ENCODE measurements at regions not wholly inside any gene's neighbourhood (a gene's known extent, or its start where the extent isn't known, plus 50 kb on each side); places are given as distances from the start of the nearest gene placed in this dataset.

DNA sequence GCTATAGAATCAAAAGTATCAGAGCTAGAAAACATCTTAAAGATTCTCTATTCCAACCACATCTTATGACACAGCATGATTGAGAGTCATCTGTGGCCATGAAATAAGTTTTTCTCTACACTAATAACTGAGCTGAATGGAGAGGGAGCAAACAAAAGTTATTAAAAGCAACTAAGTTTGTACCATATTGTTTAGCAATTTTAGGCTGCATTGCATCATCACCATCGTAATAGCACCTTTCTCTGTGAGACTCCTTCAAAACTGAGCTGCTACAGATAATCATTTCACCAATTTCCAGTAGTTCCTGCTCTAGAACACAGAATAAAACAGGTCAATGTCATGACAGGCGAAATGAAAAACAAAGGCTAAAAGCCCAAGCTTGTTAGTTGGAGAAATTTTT lies 1183.9 kb downstream of the DIAPH3 start:
- H3K27me3 ChIP-seq (ENCODE audit: insufficient read depth, poor library complexity, severe bottlenecking) = no peaks in the 10 kb centered on the region
- TF ChIP-seq GABPA (IDR thresholded peaks at IDR 0.05; ENCODE audit: low read depth) = no peak
- no peak for TF ChIP-seq POLR2AphosphoS5 (IDR thresholded peaks at IDR 0.05; ENCODE audit: low read depth)
- TF ChIP-seq SPI1 (IDR thresholded peaks at IDR 0.05; ENCODE audit: borderline replicate concordance, low read depth) = no peak
- TF ChIP-seq, protein P1, sequence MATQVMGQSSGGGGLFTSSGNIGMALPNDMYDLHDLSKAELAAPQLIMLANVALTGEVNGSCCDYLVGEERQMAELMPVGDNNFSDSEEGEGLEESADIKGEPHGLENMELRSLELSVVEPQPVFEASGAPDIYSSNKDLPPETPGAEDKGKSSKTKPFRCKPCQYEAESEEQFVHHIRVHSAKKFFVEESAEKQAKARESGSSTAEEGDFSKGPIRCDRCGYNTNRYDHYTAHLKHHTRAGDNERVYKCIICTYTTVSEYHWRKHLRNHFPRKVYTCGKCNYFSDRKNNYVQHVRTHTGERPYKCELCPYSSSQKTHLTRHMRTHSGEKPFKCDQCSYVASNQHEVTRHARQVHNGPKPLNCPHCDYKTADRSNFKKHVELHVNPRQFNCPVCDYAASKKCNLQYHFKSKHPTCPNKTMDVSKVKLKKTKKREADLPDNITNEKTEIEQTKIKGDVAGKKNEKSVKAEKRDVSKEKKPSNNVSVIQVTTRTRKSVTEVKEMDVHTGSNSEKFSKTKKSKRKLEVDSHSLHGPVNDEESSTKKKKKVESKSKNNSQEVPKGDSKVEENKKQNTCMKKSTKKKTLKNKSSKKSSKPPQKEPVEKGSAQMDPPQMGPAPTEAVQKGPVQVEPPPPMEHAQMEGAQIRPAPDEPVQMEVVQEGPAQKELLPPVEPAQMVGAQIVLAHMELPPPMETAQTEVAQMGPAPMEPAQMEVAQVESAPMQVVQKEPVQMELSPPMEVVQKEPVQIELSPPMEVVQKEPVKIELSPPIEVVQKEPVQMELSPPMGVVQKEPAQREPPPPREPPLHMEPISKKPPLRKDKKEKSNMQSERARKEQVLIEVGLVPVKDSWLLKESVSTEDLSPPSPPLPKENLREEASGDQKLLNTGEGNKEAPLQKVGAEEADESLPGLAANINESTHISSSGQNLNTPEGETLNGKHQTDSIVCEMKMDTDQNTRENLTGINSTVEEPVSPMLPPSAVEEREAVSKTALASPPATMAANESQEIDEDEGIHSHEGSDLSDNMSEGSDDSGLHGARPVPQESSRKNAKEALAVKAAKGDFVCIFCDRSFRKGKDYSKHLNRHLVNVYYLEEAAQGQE (IDR thresholded peaks at IDR 0.05; ENCODE audit: insufficient replicate concordance, low read depth) = no peak
- TF ChIP-seq, protein P2, sequence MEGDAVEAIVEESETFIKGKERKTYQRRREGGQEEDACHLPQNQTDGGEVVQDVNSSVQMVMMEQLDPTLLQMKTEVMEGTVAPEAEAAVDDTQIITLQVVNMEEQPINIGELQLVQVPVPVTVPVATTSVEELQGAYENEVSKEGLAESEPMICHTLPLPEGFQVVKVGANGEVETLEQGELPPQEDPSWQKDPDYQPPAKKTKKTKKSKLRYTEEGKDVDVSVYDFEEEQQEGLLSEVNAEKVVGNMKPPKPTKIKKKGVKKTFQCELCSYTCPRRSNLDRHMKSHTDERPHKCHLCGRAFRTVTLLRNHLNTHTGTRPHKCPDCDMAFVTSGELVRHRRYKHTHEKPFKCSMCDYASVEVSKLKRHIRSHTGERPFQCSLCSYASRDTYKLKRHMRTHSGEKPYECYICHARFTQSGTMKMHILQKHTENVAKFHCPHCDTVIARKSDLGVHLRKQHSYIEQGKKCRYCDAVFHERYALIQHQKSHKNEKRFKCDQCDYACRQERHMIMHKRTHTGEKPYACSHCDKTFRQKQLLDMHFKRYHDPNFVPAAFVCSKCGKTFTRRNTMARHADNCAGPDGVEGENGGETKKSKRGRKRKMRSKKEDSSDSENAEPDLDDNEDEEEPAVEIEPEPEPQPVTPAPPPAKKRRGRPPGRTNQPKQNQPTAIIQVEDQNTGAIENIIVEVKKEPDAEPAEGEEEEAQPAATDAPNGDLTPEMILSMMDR (IDR thresholded peaks at IDR 0.05; ENCODE audit: insufficient read depth, low read length) = no peak
- H3K27ac ChIP-seq (replicated peaks) = no peak overlapping the region
- H3K4me3 ChIP-seq (replicated peaks; ENCODE audit: insufficient read depth, low read length) = no peak overlapping the region
- no peak for DNase-seq (ENCODE audit: low read depth in 1 of 2, low spot score in 1 of 2)

GRCh38 chr13:58985845-58986244 lies 1177.9 kb downstream of the DIAPH3 start:
- no peak for DNase-seq (ENCODE audit: low read depth in 1 of 2, low spot score in 1 of 2)
- no peak overlapping the region for H3K27ac ChIP-seq (replicated peaks)
- no peak overlapping the region for H3K4me3 ChIP-seq (replicated peaks; ENCODE audit: insufficient read depth, low read length)
- no peak for TF ChIP-seq GABPA (IDR thresholded peaks at IDR 0.05; ENCODE audit: low read depth)
- no peak for TF ChIP-seq SPI1 (IDR thresholded peaks at IDR 0.05; ENCODE audit: borderline replicate concordance, low read depth)
- TF ChIP-seq, protein P1 (IDR thresholded peaks at IDR 0.05; ENCODE audit: insufficient replicate concordance, low read depth) = no peak
- no peak for TF ChIP-seq POLR2AphosphoS5 (IDR thresholded peaks at IDR 0.05; ENCODE audit: low read depth)
- H3K27me3 ChIP-seq (ENCODE audit: insufficient read depth, poor library complexity, severe bottlenecking) = no peaks in the 10 kb centered on the region

DNA sequence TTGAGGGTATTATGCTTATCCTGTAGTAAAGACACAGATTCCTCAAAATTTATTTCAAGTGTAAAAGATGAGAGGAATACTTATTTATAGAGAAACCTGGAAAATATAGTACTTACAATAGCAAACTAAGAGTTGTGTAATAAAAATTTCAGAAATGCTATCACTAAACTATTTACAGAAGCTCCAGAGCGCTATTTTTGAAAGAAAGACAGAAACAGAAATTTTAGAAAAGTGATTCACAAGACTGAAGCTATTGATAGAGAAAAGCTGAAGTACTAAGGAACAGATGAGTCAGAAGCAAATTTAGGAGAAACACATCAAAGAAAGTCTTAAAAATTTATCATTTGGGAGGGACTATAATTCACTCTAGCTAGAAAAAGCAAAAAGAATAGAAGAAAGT lies 1174.2 kb downstream of the DIAPH3 start:
- no peak overlapping the region for H3K4me3 ChIP-seq (replicated peaks; ENCODE audit: insufficient read depth, low read length)
- no peak for TF ChIP-seq SPI1 (IDR thresholded peaks at IDR 0.05; ENCODE audit: borderline replicate concordance, low read depth)
- no peak for TF ChIP-seq POLR2AphosphoS5 (IDR thresholded peaks at IDR 0.05; ENCODE audit: low read depth)
- no peak for TF ChIP-seq GABPA (IDR thresholded peaks at IDR 0.05; ENCODE audit: low read depth)
- TF ChIP-seq, protein P1 (IDR thresholded peaks at IDR 0.05; ENCODE audit: insufficient replicate concordance, low read depth) = no peak
- TF ChIP-seq, protein P2 (IDR thresholded peaks at IDR 0.05; ENCODE audit: insufficient read depth, low read length) = no peak
- H3K27me3 ChIP-seq (ENCODE audit: insufficient read depth, poor library complexity, severe bottlenecking) = no peaks in the 10 kb centered on the region
- H3K27ac ChIP-seq (replicated peaks) = no peak overlapping the region
- no peak for DNase-seq (ENCODE audit: low read depth in 1 of 2, low spot score in 1 of 2)

All from HL-60 (cell line).